OCI-LY1 (cell line): ENCODE measurements at regions not wholly inside any gene's neighbourhood (a gene's known extent, or its start where the extent isn't known, plus 50 kb on each side); places are given as distances from the start of the nearest gene placed in this dataset.

Source experiments
- CTCF ChIP-seq: fragments of 200-600 bp; sonication (generic), shearing (Covaris generic); IDR thresholded peaks from 2 replicates; pipeline ENCODE4 v1.5.1; 2017; ENCODE audit warnings: mild to moderate bottlenecking, antibody characterized with exemption, low read length, moderate library complexity, mixed read lengths
- EZH2 ChIP-seq: fragments of 200-600 bp; sonication (generic), shearing (Covaris generic); IDR thresholded peaks from 2 replicates; pipeline ENCODE4 v1.8.0; 2017; ENCODE audit warnings: borderline replicate concordance, mixed run types, mild to moderate bottlenecking, antibody characterized with exemption, low read length, moderate library complexity, mixed read lengths

GRCh38 chr1:238738892-238739291, 647.5 kb upstream of the CHRM3 start:
- TF ChIP-seq CTCF (no peak), EZH2 (no peak)
